HepG2 (cell line): ENCODE measurements at regions not wholly inside any gene's neighbourhood (a gene's known extent, or its start where the extent isn't known, plus 50 kb on each side); places are given as distances from the start of the nearest gene placed in this dataset.

Experiments used
- ARNT ChIP-seq: fragments of 450-650 bp; IDR thresholded peaks from 2 replicates; pipeline ENCODE4 v1.6.1; 2017
- BRD4 ChIP-seq: sonication (generic); formaldehyde crosslinking; IDR thresholded peaks from 2 replicates; pipeline ENCODE4 v1.4.0; 2020; ENCODE audit warnings: missing genetic modification reagents
- CREM ChIP-seq, 2 experiments: sonication (generic) in 1 of 2; formaldehyde crosslinking in 1 of 2; IDR thresholded peaks; 2 replicates each; pipeline versions ENCODE4 v1.4.0 to v1.6.1; 2016 to 2020; ENCODE audit warnings: antibody characterized with exemption in 1 of 2, mild to moderate bottlenecking in 1 of 2, missing genetic modification reagents in 1 of 2
- EEA1 ChIP-seq: sonication (generic); formaldehyde crosslinking; IDR thresholded peaks from 2 replicates; pipeline ENCODE4 v1.5.1; 2020; ENCODE audit warnings: mild to moderate bottlenecking, missing genetic modification reagents, borderline replicate concordance
- FOXJ3 ChIP-seq: sonication (generic); formaldehyde crosslinking; IDR thresholded peaks from 2 replicates; pipeline ENCODE4 v1.4.0; 2020; ENCODE audit warnings: missing genetic modification reagents, mild to moderate bottlenecking, borderline replicate concordance
- ISX ChIP-seq: sonication (generic); formaldehyde crosslinking; conservative IDR thresholded peaks from 2 replicates; pipeline ENCODE4 v1.5.0; 2020; ENCODE audit warnings: missing genetic modification reagents
- JUNB ChIP-seq: sonication (generic); formaldehyde crosslinking; IDR thresholded peaks from 2 replicates; pipeline ENCODE4 v1.8.0; 2022; ENCODE audit warnings: missing genetic modification reagents, mild to moderate bottlenecking, borderline replicate concordance
- MTF2 ChIP-seq: sonication (generic); formaldehyde crosslinking; IDR thresholded peaks from 2 replicates; pipeline ENCODE4 v1.5.0; 2020; ENCODE audit warnings: missing genetic modification reagents, borderline replicate concordance
- MZF1 ChIP-seq: sonication (generic); formaldehyde crosslinking; IDR thresholded peaks from 2 replicates; pipeline ENCODE4 v1.8.1; 2023; ENCODE audit warnings: mild to moderate bottlenecking, missing genetic modification reagents, borderline replicate concordance
- NCOA2 ChIP-seq: sonication (generic); formaldehyde crosslinking; IDR thresholded peaks from 2 replicates; pipeline ENCODE4 v1.8.0; 2022; ENCODE audit warnings: inconsistent platforms
- NR1H2 ChIP-seq: sonication (generic); formaldehyde crosslinking; IDR thresholded peaks from 2 replicates; pipeline ENCODE4 v1.8.1; 2022; ENCODE audit warnings: low read depth, missing genetic modification reagents, borderline replicate concordance
- ONECUT2 ChIP-seq: sonication (generic); formaldehyde crosslinking; IDR thresholded peaks from 2 replicates; pipeline ENCODE4 v1.4.0; 2020; ENCODE audit warnings: missing genetic modification reagents
- SP140L ChIP-seq: sonication (generic); formaldehyde crosslinking; IDR thresholded peaks from 2 replicates; pipeline ENCODE4 v1.4.0; 2020; ENCODE audit warnings: missing genetic modification reagents, borderline replicate concordance
- SSRP1 ChIP-seq: IDR thresholded peaks from 2 replicates; pipeline ENCODE4 v1.6.1; 2016; ENCODE audit warnings: control low read depth
- TEAD3 ChIP-seq: optimal IDR thresholded peaks from 2 replicates; pipeline ENCODE3; 2016; ENCODE audit warnings: borderline replicate concordance
- YY1 ChIP-seq: IDR thresholded peaks from 2 replicates; pipeline ENCODE4 v1.6.1; 2011; ENCODE audit warnings: low read length, low read depth, moderate library complexity, mild to moderate bottlenecking; ENCODE audit not compliant: insufficient read depth, insufficient replicate concordance
- ZNF12 ChIP-seq: sonication (generic); formaldehyde crosslinking; IDR thresholded peaks from 2 replicates; pipeline ENCODE4 v1.5.0; 2020; ENCODE audit warnings: missing genetic modification reagents
- ZNF160 ChIP-seq: sonication (generic); formaldehyde crosslinking; IDR thresholded peaks from 2 replicates; pipeline ENCODE4 v1.8.0; 2022; ENCODE audit warnings: mild to moderate bottlenecking, inconsistent platforms, missing genetic modification reagents
- ZNF253 ChIP-seq: sonication (generic); formaldehyde crosslinking; IDR thresholded peaks from 2 replicates; pipeline ENCODE4 v1.8.0; 2022; ENCODE audit warnings: mild to moderate bottlenecking, missing genetic modification reagents, borderline replicate concordance
- ZNF260 ChIP-seq: sonication (generic); formaldehyde crosslinking; IDR thresholded peaks from 2 replicates; pipeline ENCODE4 v1.4.0; 2020; ENCODE audit warnings: missing genetic modification reagents, low read depth, mild to moderate bottlenecking, borderline replicate concordance
- ZNF350 ChIP-seq: sonication (generic); formaldehyde crosslinking; IDR thresholded peaks from 2 replicates; pipeline ENCODE4 v1.4.0; 2020; ENCODE audit warnings: mild to moderate bottlenecking, low read depth, missing genetic modification reagents, borderline replicate concordance
- ZNF607 ChIP-seq: sonication (generic); formaldehyde crosslinking; IDR thresholded peaks from 2 replicates; pipeline ENCODE4 v1.5.1; 2020; ENCODE audit warnings: missing genetic modification reagents, mild to moderate bottlenecking, borderline replicate concordance
- ZNF614 ChIP-seq: IDR thresholded peaks from 2 replicates; pipeline ENCODE4 v1.6.1; 2018; ENCODE audit warnings: missing biosample characterization, missing genetic modification reagents, inconsistent platforms, borderline replicate concordance
- ZNF652 ChIP-seq: IDR thresholded peaks from 2 replicates; pipeline ENCODE4 v1.6.1; 2016; ENCODE audit warnings: low read depth, borderline replicate concordance
- ZNF724P ChIP-seq: sonication (generic); formaldehyde crosslinking; IDR thresholded peaks from 2 replicates; pipeline ENCODE4 v1.8.0; 2022; ENCODE audit warnings: missing genetic modification reagents, borderline replicate concordance
- TF ChIP-seq, protein P1 (sequence below): sonication (generic); formaldehyde crosslinking; IDR thresholded peaks from 2 replicates; pipeline ENCODE4 v1.4.0; 2020; ENCODE audit warnings: missing genetic modification reagents
- TF ChIP-seq, protein P2 (sequence below): IDR thresholded peaks from 2 replicates; pipeline ENCODE4 v1.6.1; 2016
- TF ChIP-seq, protein P3 (sequence below), 2 experiments: sonication (generic) in 1 of 2; formaldehyde crosslinking in 1 of 2; IDR thresholded peaks; 2 replicates each; pipeline versions ENCODE4 v1.5.1 to v1.6.1; 2011 to 2020; ENCODE audit warnings: borderline replicate concordance in 1 of 2, low read depth in 1 of 2, low read length in 1 of 2, mild to moderate bottlenecking in 1 of 2, missing genetic modification reagents in 1 of 2, moderate library complexity in 1 of 2

DNA sequence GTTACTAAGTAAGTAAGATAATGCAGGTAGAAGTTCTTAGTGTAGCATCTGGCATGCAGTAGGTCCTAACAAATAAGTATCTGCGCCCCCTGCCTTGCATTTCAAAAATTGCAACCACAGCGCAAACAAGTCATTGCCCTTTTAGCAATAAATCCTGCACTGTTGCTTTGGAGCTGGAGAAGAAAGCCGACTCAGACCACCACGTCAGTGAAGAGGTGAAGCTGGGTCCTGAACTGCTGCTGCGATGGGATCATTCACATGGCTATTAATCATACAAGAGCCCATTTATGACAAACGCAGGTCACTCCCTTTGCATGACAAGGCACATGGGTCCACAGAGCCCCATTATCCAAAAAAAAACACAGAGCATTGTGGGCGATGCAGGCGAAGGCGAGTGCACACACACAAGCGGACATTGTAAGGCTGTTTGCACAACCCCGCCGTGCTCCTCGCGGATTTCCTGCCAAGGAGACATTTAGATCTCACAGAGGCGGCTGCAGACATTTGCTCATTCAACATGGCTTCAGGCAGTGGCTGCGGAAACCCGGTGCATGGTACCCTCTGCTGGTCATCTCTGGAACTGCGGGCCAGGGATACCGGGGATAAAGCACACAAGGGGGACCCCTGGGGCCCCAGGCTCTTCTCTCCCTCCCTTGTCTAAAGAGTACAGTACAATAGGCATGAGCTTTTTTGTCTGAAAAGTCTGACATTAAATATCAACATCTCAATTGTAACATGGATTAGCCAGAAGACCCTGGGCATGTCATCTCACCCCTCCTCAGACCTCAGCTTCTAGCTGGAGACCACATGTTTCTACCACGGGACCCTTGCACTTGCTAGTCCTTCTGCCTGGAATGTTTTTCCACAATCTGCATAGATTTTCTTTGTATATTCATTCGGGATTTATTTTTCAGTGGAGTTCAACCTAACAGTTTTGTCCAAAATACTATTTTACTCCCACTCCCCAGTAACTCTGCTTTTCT lies 56.7 kb downstream of the CYRIA start (continued):
- no peak for TF ChIP-seq ARNT
- no peak for TF ChIP-seq CREM (IDR thresholded peaks at IDR 0.05)
- no peak for TF ChIP-seq CREM (CRISPR knock-in tag; IDR thresholded peaks at IDR 0.05)
- no peak for TF ChIP-seq EEA1
- peak; percentile 92 for TF ChIP-seq YY1
- TF ChIP-seq, protein P1, sequence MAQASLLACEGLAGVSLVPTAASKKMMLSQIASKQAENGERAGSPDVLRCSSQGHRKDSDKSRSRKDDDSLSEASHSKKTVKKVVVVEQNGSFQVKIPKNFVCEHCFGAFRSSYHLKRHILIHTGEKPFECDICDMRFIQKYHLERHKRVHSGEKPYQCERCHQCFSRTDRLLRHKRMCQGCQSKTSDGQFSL (CRISPR knock-in tag), result no peak
- no peak for TF ChIP-seq MTF2 (CRISPR knock-in tag)
- no peak for TF ChIP-seq SP140L (CRISPR knock-in tag)
- TF ChIP-seq BRD4 (CRISPR knock-in tag), result no peak
- TF ChIP-seq ZNF607 (CRISPR knock-in tag), result no peak
- TF ChIP-seq ZNF614 (CRISPR knock-in tag), result no peak
- TF ChIP-seq ZNF724P, result no peak
- no peak for TF ChIP-seq ISX (CRISPR knock-in tag)
- TF ChIP-seq ZNF652 (CRISPR knock-in tag), result no peak
- no peak for TF ChIP-seq MZF1 (CRISPR knock-in tag)
- TF ChIP-seq SSRP1 (CRISPR knock-in tag), result no peak
- no peak for TF ChIP-seq FOXJ3
- no peak for TF ChIP-seq ZNF260 (CRISPR knock-in tag)
- TF ChIP-seq, protein P2, sequence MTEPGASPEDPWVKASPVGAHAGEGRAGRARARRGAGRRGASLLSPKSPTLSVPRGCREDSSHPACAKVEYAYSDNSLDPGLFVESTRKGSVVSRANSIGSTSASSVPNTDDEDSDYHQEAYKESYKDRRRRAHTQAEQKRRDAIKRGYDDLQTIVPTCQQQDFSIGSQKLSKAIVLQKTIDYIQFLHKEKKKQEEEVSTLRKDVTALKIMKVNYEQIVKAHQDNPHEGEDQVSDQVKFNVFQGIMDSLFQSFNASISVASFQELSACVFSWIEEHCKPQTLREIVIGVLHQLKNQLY (CRISPR knock-in tag), result no peak
- no peak for TF ChIP-seq JUNB
- TF ChIP-seq, protein P3, sequence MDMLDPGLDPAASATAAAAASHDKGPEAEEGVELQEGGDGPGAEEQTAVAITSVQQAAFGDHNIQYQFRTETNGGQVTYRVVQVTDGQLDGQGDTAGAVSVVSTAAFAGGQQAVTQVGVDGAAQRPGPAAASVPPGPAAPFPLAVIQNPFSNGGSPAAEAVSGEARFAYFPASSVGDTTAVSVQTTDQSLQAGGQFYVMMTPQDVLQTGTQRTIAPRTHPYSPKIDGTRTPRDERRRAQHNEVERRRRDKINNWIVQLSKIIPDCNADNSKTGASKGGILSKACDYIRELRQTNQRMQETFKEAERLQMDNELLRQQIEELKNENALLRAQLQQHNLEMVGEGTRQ (IDR thresholded peaks at IDR 0.05; ENCODE audit: low read depth, low read length), result no peak
- TF ChIP-seq, protein P3 (CRISPR knock-in tag; IDR thresholded peaks at IDR 0.05; ENCODE audit: borderline replicate concordance), result no peak
- TF ChIP-seq TEAD3 (CRISPR knock-in tag), result no peak
- TF ChIP-seq NR1H2 (CRISPR knock-in tag), result no peak
- no peak for TF ChIP-seq ONECUT2
- peak; percentile 37; the same call in 1 of the 2 replicates for TF ChIP-seq ZNF12 (CRISPR knock-in tag)
- TF ChIP-seq ZNF253 (CRISPR knock-in tag), result no peak
- TF ChIP-seq ZNF350 (CRISPR knock-in tag), result peak; percentile 50; the same call in 1 of the 2 replicates
- TF ChIP-seq ZNF160 (CRISPR knock-in tag), result no peak
- TF ChIP-seq NCOA2 (CRISPR knock-in tag), result no peak
